Adrenal gland (tissue), 9 donors: ENCODE measurements at regions not wholly inside any gene's neighbourhood (a gene's known extent, or its start where the extent isn't known, plus 50 kb on each side); places are given as distances from the start of the nearest gene placed in this dataset.

Source experiments
- DNase-seq, 7 donors: peaks; one replicate each; pipeline ENCODE4 v3.0.0-alpha.2; 2019 to 2020
- H3K27ac ChIP-seq, 5 donors: fragments of 200-600 bp; sonication (generic) in 4 of 5; 1 replicate in 3 of 5; 2 replicates in 2 of 5; pipeline versions ENCODE4 v1.5.1 to v1.8.0; 2016 to 2020; ENCODE audit warnings: mild to moderate bottlenecking in 1 of 5
- H3K27me3 ChIP-seq: fragments of 200-600 bp; 2 replicates; pipeline ENCODE4 v1.8.0; 2021
- H3K36me3 ChIP-seq, 2 donors: fragments of 200-600 bp; replicated peaks in 1 of 2; 1 replicate in 1 of 2; 2 replicates in 1 of 2; pipeline versions ENCODE4 v1.5.1 to v1.8.0; 2018 to 2022
- H3K4me1 ChIP-seq, 2 donors: fragments of 200-600 bp; replicated peaks in 1 of 2; 1 replicate in 1 of 2; 2 replicates in 1 of 2; pipeline versions ENCODE4 v1.5.1 to v1.8.0; 2018 to 2021
- H3K4me3 ChIP-seq, 4 donors: fragments of 200-600 bp; sonication (generic) in 3 of 4; one replicate each; pipeline ENCODE4 v1.5.1; 2016 to 2018
- H3K9me3 ChIP-seq, 3 donors: fragments of 200-600 bp; sonication (generic) in 1 of 3; replicated peaks in 1 of 3; 1 replicate in 2 of 3; 2 replicates in 1 of 3; pipeline versions ENCODE4 v1.5.1 to v1.8.0; 2016 to 2021
- POLR2A ChIP-seq, 2 donors: fragments of 450-650 bp; IDR thresholded peaks; one replicate each; pipeline ENCODE4 v1.6.1; 2017; ENCODE audit warnings: antibody characterized with exemption in 2 of 2, mild to moderate bottlenecking in 2 of 2, moderate library complexity in 1 of 2
- WGBS, 4 donors: extraction: QIAGEN DNeasy Blood & Tissue Kit in 2 of 4; methylation state at CpG; one replicate each; pipeline versions ENCODE4 v1.1.5 to v1.1.7; 2013 to 2017; 5-methylcytosine and 5-hydroxymethylcytosine counted together
- intact Hi-C, 2 donors: fragments of 100-400 bp; cut with DNase I; formaldehyde crosslinking; loops; one replicate each; pipeline versions ENCODE4 v1.14.1 to v1.15.0; 2022 to 2023
- TF ChIP-seq, protein P1 (sequence below), 6 experiments: fragments of 450-650 bp in 4 of 6; fragments of 200-600 bp in 2 of 6; sonication (generic) in 1 of 6; IDR thresholded peaks; 1 replicate in 5 of 6; 2 replicates in 1 of 6; pipeline versions ENCODE4 v1.5.1 to v1.8.0; 2016 to 2021; ENCODE audit warnings: antibody characterized with exemption in 6 of 6, mild to moderate bottlenecking in 2 of 6, moderate library complexity in 1 of 6
- donor health status: healthy with polysubstance abuse.
- donor health status: Bipolar disorder and iron deficiency.
- donor health status: DM: yes; HTN: yes; CAD: no.
- donor health status: DM: no; HTN: no; CAD: no.
- donor health status: DM: no; HTN: no; CAD: no.

DNA sequence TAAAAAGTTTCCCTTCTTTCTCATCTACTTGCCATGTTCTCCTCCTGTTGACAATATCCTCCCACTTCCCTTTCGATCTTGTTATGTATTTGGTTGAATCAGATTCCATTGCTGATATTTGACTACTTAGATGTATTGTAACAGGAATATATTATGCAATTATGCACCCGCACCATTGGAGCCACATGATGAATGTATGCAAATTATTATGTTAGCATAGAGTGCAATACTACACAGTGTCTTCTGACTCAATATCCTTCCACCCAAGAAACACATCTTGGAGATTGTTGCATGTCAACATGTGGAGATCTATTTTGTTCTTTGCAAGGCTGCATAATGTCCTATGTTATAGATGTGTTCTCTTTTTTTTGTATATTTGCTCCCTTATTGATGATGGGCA, 219.2 kb upstream of the RBFOX1 start:
- no peak for TF ChIP-seq POLR2A (IDR thresholded peaks at IDR 0.05)
- TF ChIP-seq, protein P1, sequence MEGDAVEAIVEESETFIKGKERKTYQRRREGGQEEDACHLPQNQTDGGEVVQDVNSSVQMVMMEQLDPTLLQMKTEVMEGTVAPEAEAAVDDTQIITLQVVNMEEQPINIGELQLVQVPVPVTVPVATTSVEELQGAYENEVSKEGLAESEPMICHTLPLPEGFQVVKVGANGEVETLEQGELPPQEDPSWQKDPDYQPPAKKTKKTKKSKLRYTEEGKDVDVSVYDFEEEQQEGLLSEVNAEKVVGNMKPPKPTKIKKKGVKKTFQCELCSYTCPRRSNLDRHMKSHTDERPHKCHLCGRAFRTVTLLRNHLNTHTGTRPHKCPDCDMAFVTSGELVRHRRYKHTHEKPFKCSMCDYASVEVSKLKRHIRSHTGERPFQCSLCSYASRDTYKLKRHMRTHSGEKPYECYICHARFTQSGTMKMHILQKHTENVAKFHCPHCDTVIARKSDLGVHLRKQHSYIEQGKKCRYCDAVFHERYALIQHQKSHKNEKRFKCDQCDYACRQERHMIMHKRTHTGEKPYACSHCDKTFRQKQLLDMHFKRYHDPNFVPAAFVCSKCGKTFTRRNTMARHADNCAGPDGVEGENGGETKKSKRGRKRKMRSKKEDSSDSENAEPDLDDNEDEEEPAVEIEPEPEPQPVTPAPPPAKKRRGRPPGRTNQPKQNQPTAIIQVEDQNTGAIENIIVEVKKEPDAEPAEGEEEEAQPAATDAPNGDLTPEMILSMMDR (IDR thresholded peaks at IDR 0.05): no peak
- no peaks in the 10 kb centered on the region for H3K4me1 ChIP-seq
- no peaks in the 10 kb centered on the region for H3K9me3 ChIP-seq
- no peaks in the 10 kb centered on the region for H3K27me3 ChIP-seq
- WGBS, 4 donors: 70 to 87% (median 77%) methylated on average over 2 of the region's 2 CpGs
- no peak overlapping the region for H3K4me3 ChIP-seq
- DNase-seq: no peak
- intact Hi-C loops: no loop called here
- H3K27ac ChIP-seq: no peak overlapping the region
- no peaks in the 10 kb centered on the region for H3K36me3 ChIP-seq

DNA sequence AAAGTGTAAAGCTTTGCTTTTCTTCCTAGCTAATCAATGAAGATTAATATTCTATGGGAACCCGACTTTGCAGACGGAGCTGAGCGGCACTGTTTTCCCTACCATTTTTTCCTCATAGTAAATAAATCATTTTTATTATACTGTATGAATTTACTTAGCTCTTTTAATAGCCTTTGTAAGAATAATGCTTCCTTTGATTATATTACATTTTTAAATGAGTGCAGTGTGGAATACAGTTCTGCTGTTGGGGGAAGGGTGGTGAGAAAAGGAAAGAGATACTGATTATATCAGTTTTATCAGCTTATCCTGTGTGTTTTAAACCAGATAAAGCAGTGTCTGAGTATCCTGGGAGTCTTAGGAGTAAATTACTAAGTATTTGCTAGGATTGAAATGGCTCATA, 221.4 kb upstream of the RBFOX1 start:
- no peak overlapping the region for H3K27ac ChIP-seq
- no peak for TF ChIP-seq POLR2A (IDR thresholded peaks at IDR 0.05)
- TF ChIP-seq, protein P1 (IDR thresholded peaks at IDR 0.05): no peak
- WGBS, 4 donors: 22 to 41% (median 33%) methylated on average over 3 of the region's 3 CpGs

GRCh38 chr16:7107436-7107835, 225.2 kb upstream of the RBFOX1 start:
- WGBS, 4 donors: 58 to 71% (median 66%) methylated on average over 3 of the region's 3 CpGs
- H3K27ac ChIP-seq: no peak overlapping the region
- no peak overlapping the region for H3K4me3 ChIP-seq
- no peak for DNase-seq
- intact Hi-C loops: no loop called here
- no peaks in the 10 kb centered on the region for H3K4me1 ChIP-seq
- H3K27me3 ChIP-seq: no peaks in the 10 kb centered on the region
- no peak for TF ChIP-seq POLR2A (IDR thresholded peaks at IDR 0.05)
- TF ChIP-seq, protein P1 (IDR thresholded peaks at IDR 0.05): no peak
- H3K36me3 ChIP-seq: no peaks in the 10 kb centered on the region
- no peaks in the 10 kb centered on the region for H3K9me3 ChIP-seq

More for the DNA sequence above, 221.4 kb upstream of the RBFOX1 start:
- DNase-seq: no peak
- intact Hi-C loops: no loop called here
- H3K4me3 ChIP-seq: no peak overlapping the region
- H3K36me3 ChIP-seq: no peaks in the 10 kb centered on the region
- no peaks in the 10 kb centered on the region for H3K4me1 ChIP-seq
- no peaks in the 10 kb centered on the region for H3K27me3 ChIP-seq
- no peaks in the 10 kb centered on the region for H3K9me3 ChIP-seq

DNA sequence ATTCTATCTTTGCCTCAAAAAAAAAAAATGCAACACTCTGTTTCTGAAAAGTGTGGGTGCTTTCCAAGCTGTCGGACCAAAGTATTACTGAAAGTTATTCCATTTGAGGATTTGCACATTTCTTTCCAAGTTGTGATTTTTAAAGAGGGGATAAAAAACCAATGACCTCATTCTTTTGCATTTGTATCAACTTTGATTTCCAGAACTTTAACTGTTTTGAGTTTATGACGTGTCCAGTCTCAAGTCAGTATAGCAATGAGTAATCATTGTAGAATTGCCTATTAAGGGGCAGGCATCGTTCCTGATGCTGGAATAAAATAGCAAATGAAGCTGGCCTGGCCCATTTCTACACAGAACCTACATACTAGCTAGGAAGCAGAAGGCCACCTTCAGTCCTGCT, 229.6 kb upstream of the RBFOX1 start:
- Histone ChIP-seq H3K27me3 (no peaks in the 10 kb centered on the region), H3K36me3 (no peaks in the 10 kb centered on the region), H3K27ac (no peak overlapping the region), H3K9me3 (no peaks in the 10 kb centered on the region), H3K4me3 (no peak overlapping the region), H3K4me1 (no peaks in the 10 kb centered on the region)
- WGBS, 4 donors: 59 to 80% (median 72%) methylated on average over 3 of the region's 3 CpGs
- TF ChIP-seq, protein P1 (IDR thresholded peaks at IDR 0.05): no peak
- TF ChIP-seq POLR2A (IDR thresholded peaks at IDR 0.05): no peak
- DNase-seq: no peak
- intact Hi-C loops: no loop called here
